Keratinocyte (primary cell): ENCODE measurements at regions not wholly inside any gene's neighbourhood (a gene's known extent, or its start where the extent isn't known, plus 50 kb on each side); places are given as distances from the start of the nearest gene placed in this dataset.

Experiments used
- CTCF ChIP-seq, 3 experiments: IDR thresholded peaks in 1 of 3; conservative IDR thresholded peaks in 1 of 3; optimal IDR thresholded peaks in 1 of 3; 2 replicates in 2 of 3; 3 replicates in 1 of 3; pipeline versions ENCODE3 to v1.5.1; 2011; ENCODE audit warnings: low read length in 3 of 3, mild to moderate bottlenecking in 3 of 3, moderate library complexity in 2 of 3, control low read depth in 1 of 3, inconsistent platforms in 1 of 3; ENCODE audit not compliant: insufficient read depth in 2 of 3; ENCODE audit errors: extremely low read depth in 1 of 3
- EZH2 ChIP-seq: IDR thresholded peaks from one replicate; pipeline ENCODE4 v1.6.1; 2012; ENCODE audit warnings: inconsistent platforms, mild to moderate bottlenecking, low read length, moderate library complexity

DNA sequence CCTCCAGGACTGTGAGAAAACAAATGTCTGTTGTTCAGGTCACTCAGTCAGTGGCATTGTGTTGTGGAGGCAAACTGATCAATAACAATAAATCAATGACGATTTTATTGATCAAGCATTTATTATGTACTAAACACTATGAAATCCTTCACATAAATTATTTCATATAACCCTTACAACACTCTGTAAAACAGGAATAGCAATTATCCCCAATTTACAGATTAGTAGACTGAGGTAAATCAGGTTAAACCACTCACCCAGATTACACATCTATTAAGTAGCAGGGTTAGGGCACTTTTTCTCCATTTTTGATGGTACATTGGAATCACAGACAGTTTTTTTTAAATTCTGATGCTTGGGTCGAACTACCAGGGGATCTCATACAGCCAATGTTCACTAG lies 372.8 kb upstream of the MAF start:
- TF ChIP-seq CTCF (optimal IDR thresholded peaks at IDR 0.05 in 1 of 3, IDR thresholded peaks at IDR 0.05 in 1 of 3, conservative IDR thresholded peaks at IDR 0.05 in 1 of 3; ENCODE audit: extremely low read depth in 1 of 3, insufficient read depth in 2 of 3, low read length in 3 of 3) (no peak), EZH2 (no peak)
